ENCODE measurements at regions not wholly inside any gene's neighbourhood (a gene's known extent, or its start where the extent isn't known, plus 50 kb on each side); places are given as distances from the start of the nearest gene placed in this dataset.

DNA sequence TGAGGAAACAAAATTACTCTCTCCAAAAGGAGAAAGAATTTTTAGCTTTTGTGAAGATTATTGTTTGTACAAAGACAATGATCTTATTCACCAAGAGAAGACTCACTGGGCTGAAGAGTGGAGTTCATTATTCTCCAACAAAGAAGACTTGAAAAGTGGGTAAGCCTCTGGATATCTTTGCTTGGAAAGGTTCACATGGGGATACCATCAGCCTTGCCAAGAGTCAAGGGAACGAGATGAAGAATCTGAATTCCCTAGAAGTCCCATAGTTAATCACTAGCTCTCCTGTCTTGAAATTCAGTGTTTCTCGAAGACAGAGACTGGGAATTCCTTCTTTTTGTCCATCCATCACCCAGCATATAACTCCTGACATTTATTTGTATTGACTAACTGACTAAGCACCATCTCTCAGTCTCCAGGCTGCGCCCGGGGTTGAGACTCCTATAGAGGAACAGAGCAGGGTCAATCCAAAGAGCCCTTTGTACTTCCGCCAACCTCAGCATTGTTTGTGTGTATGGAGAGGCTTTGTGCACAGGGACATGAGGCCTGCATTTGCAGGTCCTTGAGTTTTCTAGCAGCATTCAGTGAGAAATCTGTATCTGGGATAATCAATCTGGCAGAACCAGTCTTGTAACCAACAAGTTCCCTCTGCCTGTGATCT lies 461.9 kb downstream of the KIF16B start (continued):
- TF ChIP-seq, protein P1, sequence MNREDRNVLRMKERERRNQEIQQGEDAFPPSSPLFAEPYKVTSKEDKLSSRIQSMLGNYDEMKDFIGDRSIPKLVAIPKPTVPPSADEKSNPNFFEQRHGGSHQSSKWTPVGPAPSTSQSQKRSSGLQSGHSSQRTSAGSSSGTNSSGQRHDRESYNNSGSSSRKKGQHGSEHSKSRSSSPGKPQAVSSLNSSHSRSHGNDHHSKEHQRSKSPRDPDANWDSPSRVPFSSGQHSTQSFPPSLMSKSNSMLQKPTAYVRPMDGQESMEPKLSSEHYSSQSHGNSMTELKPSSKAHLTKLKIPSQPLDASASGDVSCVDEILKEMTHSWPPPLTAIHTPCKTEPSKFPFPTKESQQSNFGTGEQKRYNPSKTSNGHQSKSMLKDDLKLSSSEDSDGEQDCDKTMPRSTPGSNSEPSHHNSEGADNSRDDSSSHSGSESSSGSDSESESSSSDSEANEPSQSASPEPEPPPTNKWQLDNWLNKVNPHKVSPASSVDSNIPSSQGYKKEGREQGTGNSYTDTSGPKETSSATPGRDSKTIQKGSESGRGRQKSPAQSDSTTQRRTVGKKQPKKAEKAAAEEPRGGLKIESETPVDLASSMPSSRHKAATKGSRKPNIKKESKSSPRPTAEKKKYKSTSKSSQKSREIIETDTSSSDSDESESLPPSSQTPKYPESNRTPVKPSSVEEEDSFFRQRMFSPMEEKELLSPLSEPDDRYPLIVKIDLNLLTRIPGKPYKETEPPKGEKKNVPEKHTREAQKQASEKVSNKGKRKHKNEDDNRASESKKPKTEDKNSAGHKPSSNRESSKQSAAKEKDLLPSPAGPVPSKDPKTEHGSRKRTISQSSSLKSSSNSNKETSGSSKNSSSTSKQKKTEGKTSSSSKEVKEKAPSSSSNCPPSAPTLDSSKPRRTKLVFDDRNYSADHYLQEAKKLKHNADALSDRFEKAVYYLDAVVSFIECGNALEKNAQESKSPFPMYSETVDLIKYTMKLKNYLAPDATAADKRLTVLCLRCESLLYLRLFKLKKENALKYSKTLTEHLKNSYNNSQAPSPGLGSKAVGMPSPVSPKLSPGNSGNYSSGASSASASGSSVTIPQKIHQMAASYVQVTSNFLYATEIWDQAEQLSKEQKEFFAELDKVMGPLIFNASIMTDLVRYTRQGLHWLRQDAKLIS (CRISPR knock-in tag; IDR thresholded peaks at IDR 0.05): no peak
- TF ChIP-seq RB1 (IDR thresholded peaks at IDR 0.05; ENCODE audit: low read depth): no peak
- TF ChIP-seq ZC3H11A (IDR thresholded peaks at IDR 0.05; ENCODE audit: low read depth, low read length): no peak
- no peak for TF ChIP-seq ZFPM2 (CRISPR knock-in tag; IDR thresholded peaks at IDR 0.05)

DNA sequence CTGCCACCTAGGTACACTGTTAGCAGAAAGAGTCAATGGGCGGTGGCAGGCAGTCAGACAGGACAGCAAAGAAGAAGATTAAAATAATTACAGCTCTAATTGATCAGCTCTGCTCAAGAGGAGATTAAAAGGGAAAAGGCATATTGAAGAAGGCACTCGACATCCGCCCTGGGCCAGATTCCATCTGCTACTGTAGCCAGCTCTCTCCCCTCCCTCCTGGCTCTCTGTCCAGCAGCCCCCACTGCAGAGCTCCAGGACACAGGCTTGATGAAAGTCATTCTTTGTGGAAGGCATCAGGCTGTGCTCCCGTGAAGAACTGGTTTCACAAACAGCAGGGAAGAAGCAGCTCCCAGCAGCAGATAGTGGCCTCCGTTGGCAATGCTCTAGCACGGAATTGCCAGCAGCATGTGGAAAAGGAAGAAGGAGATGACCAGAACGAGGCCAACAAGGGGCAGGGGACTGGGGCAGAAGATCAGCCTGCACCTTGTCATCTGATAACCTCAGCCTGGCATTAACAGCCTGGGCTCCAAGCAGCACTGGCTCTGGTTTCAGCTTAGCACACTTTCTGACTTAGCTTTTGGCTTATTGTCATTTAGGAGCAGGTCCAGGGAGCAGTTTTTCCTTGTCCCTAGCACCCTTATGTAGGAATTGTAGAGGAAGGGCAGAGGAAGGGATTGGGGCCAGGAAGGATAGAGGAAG lies 465.9 kb downstream of the KIF16B start:
- Histone ChIP-seq H4K20me1 (replicated peaks; ENCODE audit: control insufficient read depth, insufficient read depth, low read length) (no peaks in the 10 kb centered on the region), H3K27me3 (ENCODE audit: control insufficient read depth in 2 of 2, insufficient read depth in 2 of 2, low read length in 2 of 2) (no peaks in the 10 kb centered on the region), H3K79me2 (ENCODE audit: control insufficient read depth, insufficient read depth, low read length) (no peaks in the 10 kb centered on the region), H3K27ac (ENCODE audit: extremely low read depth, low read depth, low read length) (no peak overlapping the region), H3K9ac (ENCODE audit: insufficient read depth in 1 of 2, low read depth in 2 of 2, low read length in 2 of 2) (no peak overlapping the region), H3K4me3 (no peak overlapping the region), H3K9me3 (replicated peaks; ENCODE audit: control insufficient read depth, insufficient read depth, low read depth, low read length) (no peaks in the 10 kb centered on the region), H2AFZ (ENCODE audit: low read depth, low read length) (no peak overlapping the region), H3K9me1 (ENCODE audit: control insufficient read depth, insufficient read depth, low read length) (no peaks in the 10 kb centered on the region), H3K36me3 (ENCODE audit: control insufficient read depth, insufficient read depth, low read length) (no peaks in the 10 kb centered on the region), H3K4me1 (replicated peaks in 1 of 2; ENCODE audit: control insufficient read depth in 2 of 2, insufficient read depth in 2 of 2, low read length in 2 of 2) (no peaks in the 10 kb centered on the region), H3K4me2 (ENCODE audit: insufficient read depth, low read length) (no peak overlapping the region)
- no peak for FAIRE-seq
- ChIA-PET CTCF (ENCODE audit: low intra/inter-chr PET ratio) (no interaction called here), POLR2A (no interaction called here)
- ATAC-seq: no peak
- in situ Hi-C loops (cut with MboI) (no loop called here), intact Hi-C loops (cut with micrococcal nuclease) (no loop called here)
- no peak for DNase-seq (ENCODE audit: extremely low read depth in 1 of 4, low spot score in 3 of 4)
- WGBS (ENCODE audit: insufficient coverage, low coverage, missing lambda C conversion rate): 0% methylated on average over 3 of the region's 7 CpGs
- no TSS peak for BruUV-seq (replicated peaks)
- TF ChIP-seq, protein P2, sequence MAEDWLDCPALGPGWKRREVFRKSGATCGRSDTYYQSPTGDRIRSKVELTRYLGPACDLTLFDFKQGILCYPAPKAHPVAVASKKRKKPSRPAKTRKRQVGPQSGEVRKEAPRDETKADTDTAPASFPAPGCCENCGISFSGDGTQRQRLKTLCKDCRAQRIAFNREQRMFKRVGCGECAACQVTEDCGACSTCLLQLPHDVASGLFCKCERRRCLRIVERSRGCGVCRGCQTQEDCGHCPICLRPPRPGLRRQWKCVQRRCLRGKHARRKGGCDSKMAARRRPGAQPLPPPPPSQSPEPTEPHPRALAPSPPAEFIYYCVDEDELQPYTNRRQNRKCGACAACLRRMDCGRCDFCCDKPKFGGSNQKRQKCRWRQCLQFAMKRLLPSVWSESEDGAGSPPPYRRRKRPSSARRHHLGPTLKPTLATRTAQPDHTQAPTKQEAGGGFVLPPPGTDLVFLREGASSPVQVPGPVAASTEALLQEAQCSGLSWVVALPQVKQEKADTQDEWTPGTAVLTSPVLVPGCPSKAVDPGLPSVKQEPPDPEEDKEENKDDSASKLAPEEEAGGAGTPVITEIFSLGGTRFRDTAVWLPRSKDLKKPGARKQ (CRISPR knock-in tag; IDR thresholded peaks at IDR 0.05): no peak
- TF ChIP-seq PHB2 (IDR thresholded peaks at IDR 0.05; ENCODE audit: low read depth): no peak
- TF ChIP-seq, protein P3, sequence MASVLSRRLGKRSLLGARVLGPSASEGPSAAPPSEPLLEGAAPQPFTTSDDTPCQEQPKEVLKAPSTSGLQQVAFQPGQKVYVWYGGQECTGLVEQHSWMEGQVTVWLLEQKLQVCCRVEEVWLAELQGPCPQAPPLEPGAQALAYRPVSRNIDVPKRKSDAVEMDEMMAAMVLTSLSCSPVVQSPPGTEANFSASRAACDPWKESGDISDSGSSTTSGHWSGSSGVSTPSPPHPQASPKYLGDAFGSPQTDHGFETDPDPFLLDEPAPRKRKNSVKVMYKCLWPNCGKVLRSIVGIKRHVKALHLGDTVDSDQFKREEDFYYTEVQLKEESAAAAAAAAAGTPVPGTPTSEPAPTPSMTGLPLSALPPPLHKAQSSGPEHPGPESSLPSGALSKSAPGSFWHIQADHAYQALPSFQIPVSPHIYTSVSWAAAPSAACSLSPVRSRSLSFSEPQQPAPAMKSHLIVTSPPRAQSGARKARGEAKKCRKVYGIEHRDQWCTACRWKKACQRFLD (CRISPR knock-in tag; IDR thresholded peaks at IDR 0.05): no peak
- no peak for TF ChIP-seq NFRKB (IDR thresholded peaks at IDR 0.05; ENCODE audit: low read depth)
- no peak for TF ChIP-seq SAP30 (IDR thresholded peaks at IDR 0.05; ENCODE audit: borderline replicate concordance, insufficient read depth, low read depth, low read length, poor library complexity, severe bottlenecking)
- TF ChIP-seq ZNF780A (CRISPR knock-in tag; IDR thresholded peaks at IDR 0.05): no peak

Measured in K562 (cell line).